ENCODE measurements at regions not wholly inside any gene's neighbourhood (a gene's known extent, or its start where the extent isn't known, plus 50 kb on each side); places are given as distances from the start of the nearest gene placed in this dataset.

DNA sequence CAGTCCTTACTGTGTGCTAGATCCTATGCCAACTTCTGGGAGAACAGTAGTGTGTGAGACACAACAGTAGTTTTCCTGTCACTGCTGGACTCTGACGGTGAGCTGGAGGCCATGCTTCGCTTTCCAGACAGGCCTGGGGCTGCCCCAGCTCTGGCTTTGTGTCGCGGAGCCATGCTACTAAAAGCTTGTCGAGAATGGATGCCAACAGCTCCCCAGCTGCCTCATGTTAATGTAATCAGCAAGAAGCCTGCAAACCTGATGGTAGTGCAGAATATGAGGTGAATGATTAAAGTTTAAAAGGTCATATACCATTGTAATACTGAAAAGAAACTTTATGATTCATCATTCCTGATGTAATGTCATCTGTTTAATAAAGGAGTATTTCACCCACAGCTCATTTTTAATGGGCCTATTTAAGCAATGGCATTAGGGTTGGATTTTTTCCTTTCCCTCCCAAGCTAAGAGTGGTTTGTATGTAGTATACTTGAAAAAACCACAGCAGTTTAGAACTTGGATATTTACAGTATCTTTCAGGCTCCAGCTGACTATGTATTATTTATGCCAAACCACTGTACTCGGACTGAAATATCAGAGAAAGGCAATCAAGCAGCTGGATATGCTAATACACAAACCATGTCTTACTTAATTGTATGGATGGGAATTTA is 343.0 kb downstream of the NUF2 start:
- DNase-seq = no peak

DNA sequence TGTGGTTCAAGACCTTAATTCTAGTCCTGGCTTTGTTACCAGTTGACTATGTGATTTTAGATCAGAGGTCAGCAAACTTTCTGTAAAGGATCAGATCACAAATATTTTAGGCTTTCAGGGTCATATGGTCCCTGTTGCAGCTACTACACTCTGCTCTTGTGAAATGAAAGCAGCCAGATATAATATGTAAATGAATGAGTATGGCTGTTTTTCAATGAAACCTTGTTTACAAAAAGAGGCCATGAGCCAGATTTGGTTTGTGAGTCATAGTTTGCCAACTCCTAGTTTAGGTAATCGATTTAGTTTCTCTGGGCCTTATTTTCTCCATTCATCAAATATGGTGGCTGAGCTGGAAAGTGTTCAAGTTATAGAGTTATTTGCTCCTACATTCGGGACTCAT is 346.7 kb downstream of the NUF2 start:
- no peak for DNase-seq

DNA sequence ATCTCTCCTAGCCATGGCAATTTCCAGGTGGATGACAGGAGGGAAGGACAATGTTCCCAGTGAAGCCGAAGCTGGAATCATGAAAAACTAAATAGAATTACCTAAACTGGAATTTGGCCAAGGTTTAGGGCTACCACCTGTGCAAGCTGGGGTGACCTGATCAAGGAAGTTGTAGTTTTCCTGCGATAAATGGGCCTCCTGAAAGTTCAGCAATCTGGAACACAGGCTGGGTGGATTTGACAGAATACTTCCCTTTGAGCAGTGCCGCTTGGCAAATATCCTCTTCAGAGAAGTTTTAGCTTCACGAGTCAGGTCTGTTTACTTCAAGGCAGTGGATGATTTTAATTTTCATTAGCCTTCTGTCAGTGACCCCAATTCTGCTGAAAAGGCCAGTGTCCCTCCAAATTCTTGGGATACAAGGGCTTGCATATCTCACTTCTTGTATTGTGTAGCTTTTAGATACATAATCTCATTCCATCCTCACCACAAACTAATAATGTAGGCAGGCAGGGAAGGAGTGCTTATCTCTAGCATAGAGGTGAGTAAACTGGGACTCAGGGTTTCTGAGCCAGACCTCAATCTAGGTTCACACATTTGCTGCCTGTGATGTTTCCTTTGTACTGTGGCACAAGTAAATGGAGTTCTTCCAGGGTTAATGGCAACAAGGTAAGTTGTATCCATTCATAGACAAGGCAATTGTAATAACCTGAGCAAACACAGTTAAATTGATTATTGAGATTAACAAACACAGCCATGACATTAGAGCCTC is 349.4 kb downstream of the NUF2 start:
- no peak for DNase-seq

DNA sequence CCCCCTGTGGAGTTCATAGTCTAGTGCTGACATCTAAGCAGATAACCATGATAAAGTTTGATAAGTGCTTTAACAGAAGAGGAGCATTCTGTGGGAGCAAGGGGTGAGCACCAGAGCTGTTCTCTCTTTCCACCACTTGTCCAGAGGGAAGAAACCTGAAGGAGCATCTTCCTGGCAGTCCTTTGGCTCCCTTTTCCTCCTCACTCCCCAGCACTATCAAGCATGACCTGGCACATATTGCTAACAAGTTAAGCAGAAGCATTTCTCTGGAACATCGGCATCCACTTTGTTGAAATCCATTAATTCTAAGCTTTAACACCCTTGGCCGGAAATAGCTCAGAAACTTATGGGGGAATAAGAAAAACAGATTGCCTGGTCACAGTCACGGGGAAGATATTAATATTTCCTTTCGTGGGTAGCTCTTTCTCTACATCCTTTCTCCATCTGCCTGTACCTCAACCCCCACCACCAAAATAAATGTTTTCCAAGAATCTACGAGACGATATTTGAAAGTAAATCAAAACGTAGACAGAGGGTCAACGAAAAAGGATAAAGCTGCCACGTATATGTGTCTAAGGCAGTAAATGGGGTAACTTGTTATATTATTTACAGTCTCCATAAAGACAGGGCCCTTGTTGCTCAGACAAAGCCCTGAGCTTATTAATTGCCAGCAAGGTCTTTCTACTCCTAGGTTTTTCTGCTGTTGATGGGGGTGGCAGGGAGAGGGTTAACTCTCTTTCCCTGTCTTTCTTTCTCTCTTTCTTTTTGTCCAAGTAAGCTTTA is 351.4 kb downstream of the NUF2 start:
- no peak for DNase-seq

DNA sequence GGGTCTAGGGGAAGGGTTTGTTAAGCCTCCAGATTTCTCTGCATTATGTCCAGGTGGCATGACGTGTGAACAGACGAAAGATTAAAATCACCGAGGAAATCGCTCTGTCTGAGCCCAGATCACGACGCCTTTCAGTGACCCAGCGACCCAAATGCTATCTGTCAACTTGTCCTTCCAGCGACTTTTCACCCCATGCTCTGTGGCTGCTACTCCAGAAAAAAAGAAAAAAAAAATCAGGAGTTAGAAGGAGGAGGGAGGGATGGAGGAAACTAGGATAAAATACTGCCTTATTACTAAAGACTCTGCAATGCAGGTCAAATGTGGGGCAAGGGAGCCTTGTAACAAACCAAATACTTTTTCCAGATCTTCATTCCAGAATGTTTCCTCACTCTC is 352.0 kb downstream of the NUF2 start:
- DNase-seq = no peak

DNA sequence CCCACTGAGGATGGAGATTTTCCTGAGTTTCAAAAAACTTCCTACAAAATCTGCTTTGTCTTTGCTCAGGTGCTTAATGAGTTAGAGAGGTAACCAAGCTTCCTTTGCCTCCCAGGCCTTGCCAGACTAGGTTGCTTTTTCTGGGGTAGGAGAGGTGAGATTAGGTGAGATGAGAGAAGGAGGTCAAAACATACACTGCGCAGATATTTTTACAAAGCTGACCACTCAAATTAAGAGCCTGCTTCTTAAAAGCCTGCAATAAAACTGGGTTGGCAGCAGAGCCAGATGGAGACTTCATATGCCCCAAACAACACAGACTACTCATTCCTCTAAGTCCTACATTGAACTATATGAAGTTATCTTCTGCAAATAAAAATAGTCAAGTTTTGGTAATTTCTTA is 352.5 kb downstream of the NUF2 start:
- no peak for DNase-seq

DNA sequence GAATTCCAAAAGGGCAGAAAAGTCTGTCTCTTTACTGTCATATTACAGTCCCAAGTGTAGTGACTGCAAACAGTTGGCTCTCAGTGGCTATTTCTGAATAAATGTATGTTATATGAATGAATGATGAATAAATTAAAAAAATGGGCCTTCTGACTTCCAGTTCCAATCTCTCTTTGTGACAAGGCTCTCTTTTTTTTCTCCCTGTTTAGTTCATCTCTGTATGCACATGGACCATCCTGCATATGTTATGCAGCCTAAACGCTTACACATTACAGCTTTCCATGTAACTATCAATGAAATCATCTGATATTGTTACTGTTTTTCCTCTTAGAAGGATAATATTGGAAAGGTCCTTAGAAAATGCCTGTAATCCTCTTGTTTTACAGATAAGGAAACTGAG is 363.0 kb downstream of the NUF2 start:
- DNase-seq = no peak

DNA sequence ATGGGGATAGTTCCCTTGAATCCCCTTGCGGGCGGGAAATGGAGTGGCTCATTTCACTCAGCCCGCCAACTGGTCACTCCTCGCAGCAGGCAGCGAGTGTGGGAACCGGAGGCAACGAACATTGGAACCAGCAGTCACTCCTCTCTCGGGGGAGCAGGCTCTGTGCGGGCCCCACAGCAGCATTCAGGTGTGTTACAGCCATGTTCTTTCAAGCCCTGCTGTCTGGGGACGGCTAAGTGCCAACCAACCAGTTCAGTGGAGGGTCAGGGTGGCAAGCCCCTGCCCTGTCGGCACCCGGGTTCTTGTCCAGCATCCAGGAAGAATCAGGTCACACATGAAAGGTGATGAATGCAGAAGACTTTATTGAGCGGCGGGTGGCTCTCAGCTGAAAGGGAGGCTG is 370.5 kb downstream of the NUF2 start:
- DNase-seq = no peak

DNA sequence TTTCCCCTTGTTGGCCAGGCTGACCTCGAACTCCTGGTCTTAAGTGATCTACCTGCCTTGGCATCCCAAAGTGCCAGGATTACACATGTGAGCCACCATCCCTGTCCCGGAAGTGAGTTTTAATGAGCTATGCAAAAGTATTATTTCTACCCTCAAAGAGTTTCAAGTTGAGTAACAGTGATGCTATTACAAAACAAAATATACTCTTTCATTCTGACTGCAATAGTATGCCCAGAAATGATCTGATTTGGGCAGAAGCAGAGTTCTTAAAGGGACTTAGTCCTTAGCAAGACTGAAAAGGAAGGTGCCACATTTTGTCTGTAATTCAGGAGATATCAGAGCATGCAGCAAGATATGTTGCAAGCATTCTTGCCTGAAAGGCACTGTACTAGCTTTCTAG is 375.4 kb downstream of the NUF2 start:
- DNase-seq = no peak

DNA sequence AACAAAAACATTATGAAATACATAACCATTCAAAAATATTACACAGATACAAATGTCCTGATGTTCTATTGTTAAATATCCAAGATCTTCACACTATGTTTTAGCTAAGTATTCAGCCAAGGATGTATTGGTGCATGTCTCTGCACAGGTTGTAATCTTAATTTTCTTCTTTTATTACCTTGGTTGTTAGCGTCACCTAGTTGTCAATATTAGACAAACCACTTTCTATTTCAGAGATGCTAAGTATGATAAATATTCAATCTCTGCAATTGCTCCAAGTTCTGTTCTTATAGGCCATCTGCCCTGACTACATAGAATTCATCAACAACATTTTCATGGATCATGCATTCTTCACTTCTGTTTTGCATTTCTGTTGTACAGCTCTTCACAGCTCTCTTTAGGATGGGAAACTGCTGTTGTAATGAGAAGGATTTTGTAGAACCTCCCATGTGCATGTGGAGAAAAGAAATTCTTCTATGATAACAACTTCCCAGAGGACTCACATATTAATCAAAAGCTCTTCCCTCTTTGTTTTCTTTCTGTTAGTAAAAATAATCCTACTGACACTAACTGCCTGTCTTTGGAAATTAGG is 380.1 kb downstream of the NUF2 start:
- no peak for DNase-seq

DNA sequence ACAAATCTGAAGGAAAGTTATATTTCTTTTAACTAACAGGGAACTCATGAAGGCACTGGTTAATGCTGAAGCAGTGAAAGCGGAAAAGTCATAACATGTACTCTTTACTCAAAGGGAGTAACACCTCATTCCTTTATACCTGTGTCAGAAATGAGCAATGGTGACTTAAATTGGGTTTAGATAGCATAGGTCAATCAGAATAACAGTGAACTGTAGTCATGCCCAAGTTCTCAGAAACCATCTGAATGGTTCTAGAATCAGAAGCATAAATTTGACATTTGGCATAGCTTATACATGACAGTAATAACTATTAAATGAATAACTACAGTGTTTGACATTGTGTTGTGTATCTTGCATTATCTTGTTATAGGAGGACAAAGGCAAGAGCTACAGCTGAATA is 382.0 kb downstream of the NUF2 start:
- no peak for DNase-seq

DNA sequence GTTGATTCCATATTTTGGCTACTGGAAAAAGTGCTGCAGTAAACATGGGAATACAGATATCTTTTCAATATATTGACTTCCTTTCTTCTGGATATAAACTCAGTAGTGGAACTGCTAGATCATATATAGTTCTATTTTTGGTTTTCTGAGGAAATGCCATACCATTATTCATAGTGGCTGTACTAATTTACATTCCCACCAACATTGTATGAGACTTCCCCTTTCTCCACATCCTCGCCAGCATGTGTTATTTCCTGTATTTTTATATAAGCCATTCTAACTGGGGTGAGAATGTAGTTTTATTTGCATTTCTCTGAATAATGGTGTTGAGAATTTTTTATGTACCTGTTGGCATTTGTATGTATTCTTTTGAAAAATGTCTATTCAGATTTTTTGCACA is 385.2 kb downstream of the NUF2 start:
- DNase-seq = no peak

DNA sequence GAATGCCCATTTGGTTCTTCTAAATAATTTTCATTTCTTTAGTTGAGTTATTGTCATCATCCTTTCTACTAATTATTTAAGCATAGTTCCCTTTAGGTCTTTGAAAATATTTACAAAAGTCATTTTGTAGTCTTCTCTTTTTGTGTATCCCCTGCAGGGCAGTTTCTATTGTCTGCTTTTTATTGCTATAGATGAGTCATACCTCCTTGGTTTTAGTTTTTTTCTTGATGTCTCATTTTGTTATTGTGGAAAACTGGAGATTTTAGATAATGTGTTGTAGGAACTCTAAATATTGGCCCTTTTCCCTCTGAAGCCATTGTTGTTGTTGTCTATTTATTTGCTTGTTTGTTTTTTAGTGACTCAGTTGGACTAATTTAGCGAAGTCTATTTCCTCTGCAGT is 387.9 kb downstream of the NUF2 start:
- no peak for DNase-seq

DNA sequence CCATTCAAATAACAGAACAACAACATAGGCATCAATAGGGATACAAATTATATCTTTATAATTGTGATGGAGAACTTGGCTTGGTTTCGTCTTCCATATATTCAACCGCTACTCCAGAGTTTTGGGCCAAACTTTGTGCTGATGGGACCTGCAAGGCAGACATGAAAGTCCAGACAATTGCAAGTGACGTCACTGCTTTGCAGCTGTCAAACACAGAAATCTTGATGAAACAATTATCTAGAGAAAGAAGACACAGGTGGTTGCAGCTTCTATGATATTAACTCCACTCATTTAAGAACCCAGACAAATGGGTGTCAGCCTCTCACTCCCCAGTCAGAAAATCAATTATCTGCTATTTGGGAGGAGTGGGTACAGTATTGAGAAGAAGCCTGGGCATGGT is 390.6 kb downstream of the NUF2 start:
- no peak for DNase-seq

DNA sequence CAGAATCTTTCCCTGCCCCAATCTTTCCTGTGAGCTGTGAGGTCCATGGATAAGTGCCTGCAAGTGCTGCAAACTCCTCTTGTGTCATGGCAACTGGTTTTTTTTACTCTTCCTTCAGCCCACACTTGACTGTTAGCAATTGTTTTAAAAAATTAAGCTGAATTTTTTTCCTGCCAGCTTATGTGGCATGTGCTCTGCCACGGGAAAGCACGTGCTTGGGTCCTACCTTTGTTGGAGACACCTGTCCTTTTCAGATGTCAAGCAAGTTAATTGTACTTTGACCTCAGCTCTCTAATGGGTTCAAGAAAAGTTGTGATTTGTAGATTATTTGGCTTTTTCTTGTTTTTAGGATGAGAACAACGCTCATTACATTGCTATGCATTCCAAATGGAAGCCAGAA is 398.5 kb downstream of the NUF2 start:
- no peak for DNase-seq

DNA sequence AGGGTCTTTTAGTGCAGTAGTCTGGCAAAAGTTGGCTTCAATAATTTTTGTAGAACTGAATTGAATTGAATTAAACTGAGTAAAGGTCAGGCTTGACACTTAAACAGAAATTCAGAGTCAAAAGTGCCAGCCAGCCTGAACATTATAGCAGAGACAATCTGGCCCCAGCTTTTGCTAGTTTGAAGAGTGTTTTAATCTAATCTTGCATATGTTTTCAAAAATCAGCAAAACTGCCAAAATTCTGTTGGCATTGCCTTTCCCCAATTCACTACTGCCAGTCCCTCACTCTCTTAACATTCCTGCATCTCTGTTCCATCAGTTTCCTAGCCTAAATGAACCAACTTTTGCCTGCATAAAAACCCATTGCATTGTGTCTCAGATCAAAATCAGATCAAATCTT is 403.8 kb downstream of the NUF2 start:
- no peak for DNase-seq

DNA sequence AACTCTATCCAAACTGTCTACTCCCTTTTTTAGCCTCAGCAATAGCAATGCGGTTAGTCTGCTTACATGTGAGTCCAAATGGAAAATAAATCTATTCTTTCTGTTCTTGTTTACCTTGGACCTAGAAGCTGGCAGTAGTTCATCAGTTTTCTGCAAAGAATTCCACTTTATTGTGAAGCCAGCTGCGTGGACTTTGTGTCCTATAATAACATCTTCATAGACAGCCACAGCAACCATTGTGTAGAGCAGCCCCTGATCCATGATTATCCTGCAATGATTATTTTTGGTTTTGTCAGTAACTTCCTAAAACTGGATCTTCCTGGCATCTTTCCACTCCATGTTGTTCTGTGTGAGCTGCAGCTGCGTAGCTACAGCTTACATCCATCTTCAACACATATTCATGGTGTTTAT is 408.7 kb downstream of the NUF2 start:
- DNase-seq = no peak

DNA sequence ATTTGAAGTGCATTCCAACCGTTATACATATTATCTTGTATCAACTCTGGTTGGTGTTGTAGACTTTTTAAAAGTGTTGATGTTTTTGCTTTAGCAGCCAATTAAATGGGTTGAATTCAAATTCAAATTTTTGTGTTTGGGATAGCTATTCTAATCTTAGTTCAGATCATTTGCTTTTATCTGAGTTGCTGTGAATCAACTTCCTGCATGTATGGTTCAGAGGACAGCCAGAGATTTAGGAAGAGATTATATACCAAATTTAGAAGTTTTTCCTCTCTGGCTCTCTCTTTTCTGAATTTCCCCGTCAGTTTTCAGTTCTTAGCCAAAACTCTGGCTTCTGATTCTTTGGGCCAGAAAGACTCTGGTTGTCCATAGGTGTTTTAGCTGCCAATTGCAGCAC is 415.5 kb downstream of the NUF2 start:
- DNase-seq = no peak

DNA sequence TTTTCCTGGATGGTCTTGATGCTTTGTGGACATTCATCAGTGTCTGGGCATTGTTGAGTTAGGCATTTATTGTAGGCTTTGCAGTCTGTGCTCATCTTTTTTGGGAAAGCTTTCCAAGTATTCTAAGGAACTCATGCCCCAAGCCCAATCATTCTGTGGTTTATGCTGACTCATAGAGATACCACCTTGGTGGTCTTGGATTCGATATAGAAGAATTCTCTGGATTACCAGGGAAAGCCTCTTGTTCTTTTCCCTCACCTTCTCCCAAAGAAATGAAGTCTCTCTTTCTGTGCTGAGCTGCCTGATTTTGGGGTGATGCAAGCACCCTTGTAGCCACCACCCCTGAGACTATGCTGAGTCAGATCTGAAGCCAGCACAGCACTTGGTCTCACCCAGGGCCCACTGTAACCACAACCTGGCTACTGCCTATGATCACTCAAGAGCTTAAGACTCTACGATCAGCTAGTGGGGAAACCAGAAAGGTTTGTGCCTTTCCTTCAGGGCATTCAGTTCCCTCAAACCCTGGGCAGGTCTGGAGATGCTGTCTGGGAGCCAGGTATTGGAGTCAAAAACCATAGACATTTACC is 422.6 kb downstream of the NUF2 start:
- DNase-seq = no peak

DNA sequence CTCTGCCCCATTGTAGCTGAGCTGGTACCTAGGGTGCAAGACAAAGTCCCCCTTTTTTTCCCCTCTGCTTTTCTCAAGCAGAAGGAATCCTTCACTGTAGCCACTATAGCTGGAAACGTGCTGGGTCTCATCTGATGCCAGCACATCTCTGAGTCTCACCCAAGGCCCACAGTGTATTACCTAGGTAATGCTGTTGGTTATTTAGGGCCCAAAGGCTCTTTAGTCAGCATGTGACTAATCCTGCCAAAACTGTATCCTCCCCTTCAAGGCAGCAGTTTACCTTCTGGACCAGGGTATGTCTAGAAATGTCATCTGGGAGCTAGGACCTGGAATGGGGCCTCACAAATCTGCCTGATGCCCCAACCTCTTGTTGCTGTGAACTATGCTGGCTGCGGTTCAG is 423.4 kb downstream of the NUF2 start:
- no peak for DNase-seq

DNA sequence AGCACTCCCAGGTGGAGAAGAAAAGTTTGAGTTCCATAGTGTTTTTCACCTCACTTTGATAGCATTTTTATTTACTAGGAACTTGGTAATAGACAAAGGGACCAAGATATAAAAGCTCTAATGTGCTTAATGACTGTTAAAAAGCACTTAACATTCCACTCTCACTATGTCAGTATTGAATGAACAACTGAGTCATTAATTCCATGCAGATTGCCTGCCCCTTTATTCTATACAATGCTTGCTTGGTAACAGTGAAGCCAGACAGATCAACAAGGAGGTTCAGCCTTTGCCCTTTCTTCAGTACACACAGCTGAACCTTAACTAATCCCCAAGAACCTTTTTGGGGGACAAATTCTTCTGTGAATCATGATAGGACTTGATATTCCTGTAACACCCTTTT is 425.5 kb downstream of the NUF2 start:
- DNase-seq = no peak

DNA sequence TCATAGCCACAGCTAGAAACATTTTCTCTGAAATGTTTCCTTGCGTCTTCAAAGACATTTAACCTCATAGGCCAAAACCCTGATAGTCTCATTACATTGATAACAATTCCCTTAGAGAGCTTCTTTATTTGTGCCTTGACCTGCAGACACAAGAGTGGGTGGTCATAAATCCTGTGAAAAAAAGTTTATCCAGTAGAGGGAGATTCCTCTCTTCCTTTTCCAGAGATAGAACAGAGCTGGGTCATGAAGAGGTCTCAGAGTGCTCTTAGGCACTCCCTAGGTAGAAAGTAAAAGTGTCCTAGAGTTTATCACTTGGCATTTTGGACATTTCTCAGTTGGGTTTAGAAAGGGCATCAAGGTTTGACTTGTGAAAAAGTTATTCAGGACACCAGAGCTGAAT is 426.1 kb downstream of the NUF2 start:
- no peak for DNase-seq

DNA sequence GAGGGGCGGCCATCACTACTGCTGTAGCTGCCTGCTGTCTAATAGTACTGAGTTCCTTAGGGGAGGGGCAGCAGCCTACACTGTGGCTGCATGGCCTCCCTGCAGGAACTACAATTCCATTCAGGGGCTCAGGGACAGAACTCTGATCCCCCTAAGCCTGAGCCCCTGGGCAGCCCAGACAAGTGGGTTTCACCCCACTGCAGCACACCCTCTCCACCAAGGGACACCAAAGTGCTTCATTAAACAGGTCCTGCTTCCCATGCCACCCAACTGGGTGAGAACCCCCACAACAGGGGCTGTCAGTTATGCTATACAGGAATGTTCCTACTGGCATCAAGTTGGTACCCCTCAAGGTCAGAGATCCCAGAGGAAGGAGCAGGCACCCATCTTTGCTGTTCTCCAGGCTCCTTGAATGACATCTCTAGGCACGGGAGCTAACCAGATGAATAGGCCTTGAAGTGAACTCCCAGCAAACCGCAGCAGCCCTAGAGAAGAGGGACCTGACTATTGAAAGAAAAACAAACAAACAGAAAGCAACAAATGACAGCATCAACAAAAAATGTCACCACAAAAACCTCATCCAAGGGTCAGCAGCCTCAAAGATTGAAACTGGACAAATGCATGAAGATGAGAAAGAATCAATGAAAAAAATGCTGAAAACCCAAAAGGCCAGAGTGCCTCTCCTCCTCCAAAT is 437.4 kb downstream of the NUF2 start:
- DNase-seq = no peak
